ENCODE measurements at regions not wholly inside any gene's neighbourhood (a gene's known extent, or its start where the extent isn't known, plus 50 kb on each side); places are given as distances from the start of the nearest gene placed in this dataset.

GRCh38 chr4:24319387-24319786 is 265.0 kb downstream of the DHX15 start:
- H3K4me3 ChIP-seq (ENCODE audit: low read depth, low read length): no peak overlapping the region
- TF ChIP-seq, protein P1, sequence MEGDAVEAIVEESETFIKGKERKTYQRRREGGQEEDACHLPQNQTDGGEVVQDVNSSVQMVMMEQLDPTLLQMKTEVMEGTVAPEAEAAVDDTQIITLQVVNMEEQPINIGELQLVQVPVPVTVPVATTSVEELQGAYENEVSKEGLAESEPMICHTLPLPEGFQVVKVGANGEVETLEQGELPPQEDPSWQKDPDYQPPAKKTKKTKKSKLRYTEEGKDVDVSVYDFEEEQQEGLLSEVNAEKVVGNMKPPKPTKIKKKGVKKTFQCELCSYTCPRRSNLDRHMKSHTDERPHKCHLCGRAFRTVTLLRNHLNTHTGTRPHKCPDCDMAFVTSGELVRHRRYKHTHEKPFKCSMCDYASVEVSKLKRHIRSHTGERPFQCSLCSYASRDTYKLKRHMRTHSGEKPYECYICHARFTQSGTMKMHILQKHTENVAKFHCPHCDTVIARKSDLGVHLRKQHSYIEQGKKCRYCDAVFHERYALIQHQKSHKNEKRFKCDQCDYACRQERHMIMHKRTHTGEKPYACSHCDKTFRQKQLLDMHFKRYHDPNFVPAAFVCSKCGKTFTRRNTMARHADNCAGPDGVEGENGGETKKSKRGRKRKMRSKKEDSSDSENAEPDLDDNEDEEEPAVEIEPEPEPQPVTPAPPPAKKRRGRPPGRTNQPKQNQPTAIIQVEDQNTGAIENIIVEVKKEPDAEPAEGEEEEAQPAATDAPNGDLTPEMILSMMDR (conservative IDR thresholded peaks at IDR 0.05; ENCODE audit: low read depth, low read length): no peak
- DNase-seq (ENCODE audit: low read depth): no peak

DNA sequence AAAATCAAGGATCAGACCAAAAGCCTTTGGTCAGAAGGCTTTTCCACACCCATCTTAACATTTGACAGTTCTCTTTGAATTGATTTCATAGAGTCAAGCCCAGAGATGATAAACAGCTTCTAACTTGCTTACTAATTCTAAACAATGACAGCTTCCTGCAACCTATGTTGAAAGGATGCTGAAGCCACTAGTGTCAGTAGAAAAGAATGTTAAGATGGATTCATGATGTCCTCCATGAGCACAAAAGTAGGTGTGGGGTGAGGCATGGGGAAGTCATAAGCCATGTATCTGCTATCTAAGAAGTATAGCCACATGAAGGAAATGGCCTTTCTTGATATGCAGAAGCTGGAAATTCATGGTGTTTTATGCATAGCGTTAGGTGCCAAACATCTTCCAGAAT is 269.3 kb downstream of the DHX15 start:
- no peak overlapping the region for H3K4me3 ChIP-seq (ENCODE audit: low read depth, low read length)
- no peak for DNase-seq (ENCODE audit: low read depth)
- TF ChIP-seq, protein P1 (conservative IDR thresholded peaks at IDR 0.05; ENCODE audit: low read depth, low read length): no peak

DNA sequence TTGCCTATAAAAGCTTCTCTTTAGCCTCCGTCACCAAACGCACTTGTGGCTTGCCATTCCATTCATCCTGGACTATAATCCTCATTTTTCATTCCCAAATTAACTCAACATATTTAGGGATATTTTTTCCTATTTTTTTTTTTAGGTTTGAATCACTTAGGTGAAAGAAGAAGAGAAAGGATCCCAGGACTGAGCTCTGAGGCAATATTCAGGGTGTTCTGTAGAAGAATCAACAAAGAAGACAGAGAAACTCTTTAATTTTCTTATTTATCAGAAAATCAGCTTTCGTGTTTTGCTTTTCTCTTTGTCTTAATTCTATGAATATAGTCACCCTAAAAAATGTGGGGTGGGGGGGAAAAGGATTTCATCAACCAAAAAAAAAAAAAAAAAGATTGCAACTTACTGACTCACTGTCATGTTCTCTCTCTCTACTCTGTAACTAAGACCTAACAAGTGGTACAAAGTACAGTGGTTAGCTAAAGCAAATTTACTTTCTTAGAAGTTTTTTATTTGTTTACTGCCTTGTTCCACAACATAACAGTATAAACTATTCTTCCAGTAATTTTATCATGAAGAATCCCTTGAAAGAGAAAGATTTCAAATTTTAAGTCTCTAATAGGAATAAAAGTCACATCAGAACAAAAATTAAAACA is 272.0 kb downstream of the DHX15 start:
- TF ChIP-seq, protein P1 (conservative IDR thresholded peaks at IDR 0.05; ENCODE audit: low read depth, low read length): no peak
- DNase-seq (ENCODE audit: low read depth): no peak
- no peak overlapping the region for H3K4me3 ChIP-seq (ENCODE audit: low read depth, low read length)

- DNase-seq (ENCODE audit: low read depth): no peak
- TF ChIP-seq, protein P1 (conservative IDR thresholded peaks at IDR 0.05; ENCODE audit: low read depth, low read length): no peak
Measured at GRCh38 chr4:24303926-24304325, 280.4 kb downstream of the DHX15 start.

DNA sequence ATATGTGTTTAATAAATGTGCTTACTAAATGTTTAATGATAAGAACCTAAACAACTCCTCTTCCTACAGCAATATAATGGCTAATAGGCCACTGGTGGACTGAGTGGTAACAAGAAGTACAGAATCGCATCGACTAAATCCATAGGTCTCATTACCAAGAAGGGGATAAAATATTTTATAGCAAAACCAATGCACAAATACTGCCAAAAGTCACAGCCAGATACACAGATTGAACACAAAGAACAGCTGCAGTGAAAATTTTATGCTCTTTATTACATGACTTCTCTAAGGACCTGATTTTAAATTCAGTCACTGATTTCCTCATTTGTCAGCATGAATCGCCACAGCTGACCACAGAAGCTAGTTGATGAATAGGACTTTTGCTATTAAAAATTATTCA is 285.4 kb downstream of the DHX15 start:
- DNase-seq (ENCODE audit: low read depth): no peak
- TF ChIP-seq, protein P1 (conservative IDR thresholded peaks at IDR 0.05; ENCODE audit: low read depth, low read length): no peak
- no peak overlapping the region for H3K4me3 ChIP-seq (ENCODE audit: low read depth, low read length)

More at GRCh38 chr4:24303926-24304325, 280.4 kb downstream of the DHX15 start:
- no peak overlapping the region for H3K4me3 ChIP-seq (ENCODE audit: low read depth, low read length)

GRCh38 chr4:24287096-24287495 is 297.3 kb downstream of the DHX15 start:
- DNase-seq (ENCODE audit: low read depth): no peak
- H3K4me3 ChIP-seq (ENCODE audit: low read depth, low read length): no peak overlapping the region
- TF ChIP-seq, protein P1 (conservative IDR thresholded peaks at IDR 0.05; ENCODE audit: low read depth, low read length): no peak

DNA sequence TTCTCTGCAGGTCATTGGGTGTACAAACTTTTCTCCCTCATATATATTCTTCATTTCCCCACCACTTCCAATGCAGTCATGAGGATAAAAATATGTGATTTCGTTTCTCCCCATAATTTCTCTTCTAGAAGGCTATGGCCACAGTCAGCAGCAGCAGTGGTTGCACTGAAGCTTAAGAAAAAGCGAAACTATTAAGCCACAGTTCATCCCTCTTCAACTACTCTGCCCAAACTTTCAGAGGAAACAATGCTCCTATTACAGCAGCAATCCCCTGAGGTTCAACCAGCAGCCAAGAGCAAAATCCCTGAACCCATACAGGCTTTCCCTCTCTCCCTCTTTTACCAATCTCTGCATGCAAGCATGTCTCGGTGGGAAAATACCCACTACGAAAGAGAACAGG is 298.6 kb downstream of the DHX15 start:
- H3K4me3 ChIP-seq (ENCODE audit: low read depth, low read length): no peak overlapping the region
- DNase-seq (ENCODE audit: low read depth): no peak
- TF ChIP-seq, protein P1 (conservative IDR thresholded peaks at IDR 0.05; ENCODE audit: low read depth, low read length): no peak

All from choroid plexus epithelial cell (primary cell).